ENCODE measurements at regions not wholly inside any gene's neighbourhood (a gene's known extent, or its start where the extent isn't known, plus 50 kb on each side); places are given as distances from the start of the nearest gene placed in this dataset.

- TF ChIP-seq CTCF (IDR thresholded peaks at IDR 0.05) (no peak), POLR2A (IDR thresholded peaks at IDR 0.05) (no peak)
Observed at GRCh38 chr3:191123946-191124345, 75.1 kb upstream of the OSTN start.
